ENCODE measurements at regions not wholly inside any gene's neighbourhood (a gene's known extent, or its start where the extent isn't known, plus 50 kb on each side); places are given as distances from the start of the nearest gene placed in this dataset.
A peak's percentile ranks its signal among the peaks of the same experiment; 100 is the strongest.

- H3K4me3 Mint-ChIP-seq (ENCODE audit: unreplicated experiment) = no peak overlapping the region
These were observed 55.2 kb downstream of the GCC1 start for GRCh38 chr7:127530148-127530547.

GRCh38 chr7:127527561-127527960 is 57.8 kb downstream of the GCC1 start:
- H3K36me3 Mint-ChIP-seq (ENCODE audit: unreplicated experiment) = no peaks in the 10 kb centered on the region
- no peak for DNase-seq
- H3K4me1 Mint-ChIP-seq (ENCODE audit: low read depth, unreplicated experiment) = peaks cover 2% of the 10 kb centered on the region
- H3K27me3 Mint-ChIP-seq (ENCODE audit: unreplicated experiment) = no peaks in the 10 kb centered on the region
- TF ChIP-seq CTCF (IDR thresholded peaks at IDR 0.05; ENCODE audit: partially characterized antibody, unreplicated experiment) = no peak
- H3K9me3 Mint-ChIP-seq (ENCODE audit: unreplicated experiment) = peaks cover 1% of the 10 kb centered on the region
- H3K27ac Mint-ChIP-seq (ENCODE audit: unreplicated experiment) = no peak overlapping the region
- no peak overlapping the region for H3K4me3 Mint-ChIP-seq (ENCODE audit: unreplicated experiment)

More at GRCh38 chr7:127530148-127530547, 55.2 kb downstream of the GCC1 start:
- Mint-ChIP-seq H3K36me3 (ENCODE audit: unreplicated experiment) (no peaks in the 10 kb centered on the region), H3K4me1 (ENCODE audit: low read depth, unreplicated experiment) (peaks cover 2% of the 10 kb centered on the region), H3K27me3 (ENCODE audit: unreplicated experiment) (no peaks in the 10 kb centered on the region), H3K9me3 (ENCODE audit: unreplicated experiment) (peaks cover 1% of the 10 kb centered on the region), H3K27ac (ENCODE audit: unreplicated experiment) (no peak overlapping the region)
- TF ChIP-seq CTCF (IDR thresholded peaks at IDR 0.05; ENCODE audit: partially characterized antibody, unreplicated experiment) = no peak
- no peak for DNase-seq

DNA sequence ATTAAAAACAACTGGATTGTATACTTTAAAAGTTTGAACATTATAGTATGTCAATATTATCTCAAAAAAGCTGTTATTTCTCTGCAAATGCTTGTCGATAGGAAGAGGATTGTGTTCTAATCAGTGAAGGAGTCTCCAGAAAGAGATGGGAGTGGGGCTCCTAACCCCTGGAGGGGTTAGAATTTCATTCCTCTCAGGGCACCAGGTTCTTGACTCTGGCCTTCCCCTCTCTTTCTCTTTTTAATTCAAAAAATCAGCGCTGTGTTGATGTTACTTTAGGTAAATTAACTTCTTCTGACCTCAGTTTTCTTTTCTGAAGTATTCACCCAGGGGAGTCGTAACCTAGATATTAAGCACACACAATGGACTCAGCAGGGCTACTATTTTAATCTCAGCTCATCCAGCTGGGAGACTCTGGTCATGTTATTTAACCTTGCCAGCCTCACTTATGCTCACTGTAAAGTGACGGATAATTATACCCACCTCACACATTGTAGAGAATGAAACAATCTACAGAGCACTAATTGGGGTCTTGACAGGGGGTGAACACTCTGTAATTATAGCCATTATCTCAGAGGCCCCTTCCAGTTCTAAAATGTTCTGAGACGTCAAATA is 59.4 kb downstream of the GCC1 start:
- H3K9me3 Mint-ChIP-seq (ENCODE audit: unreplicated experiment) = peaks cover 1% of the 10 kb centered on the region
- H3K27me3 Mint-ChIP-seq (ENCODE audit: unreplicated experiment) = no peaks in the 10 kb centered on the region
- H3K4me3 Mint-ChIP-seq (ENCODE audit: unreplicated experiment) = no peak overlapping the region
- TF ChIP-seq CTCF (IDR thresholded peaks at IDR 0.05; ENCODE audit: partially characterized antibody, unreplicated experiment) = no peak
- no peak for DNase-seq
- H3K4me1 Mint-ChIP-seq (ENCODE audit: low read depth, unreplicated experiment) = peaks cover 2% of the 10 kb centered on the region
- H3K36me3 Mint-ChIP-seq (ENCODE audit: unreplicated experiment) = no peaks in the 10 kb centered on the region
- H3K27ac Mint-ChIP-seq (ENCODE audit: unreplicated experiment) = no peak overlapping the region

GRCh38 chr7:127516320-127516719 is 69.1 kb downstream of the GCC1 start:
- peaks cover 25% of the 10 kb centered on the region for H3K4me1 Mint-ChIP-seq (ENCODE audit: low read depth, unreplicated experiment)
- H3K36me3 Mint-ChIP-seq (ENCODE audit: unreplicated experiment) = no peaks in the 10 kb centered on the region
- H3K4me3 Mint-ChIP-seq (ENCODE audit: unreplicated experiment) = no peak overlapping the region
- no peak overlapping the region for H3K27ac Mint-ChIP-seq (ENCODE audit: unreplicated experiment)
- TF ChIP-seq CTCF (IDR thresholded peaks at IDR 0.05; ENCODE audit: partially characterized antibody, unreplicated experiment) = no peak
- H3K9me3 Mint-ChIP-seq (ENCODE audit: unreplicated experiment) = no peaks in the 10 kb centered on the region
- no peak for DNase-seq
- H3K27me3 Mint-ChIP-seq (ENCODE audit: unreplicated experiment) = peaks cover 3% of the 10 kb centered on the region

DNA sequence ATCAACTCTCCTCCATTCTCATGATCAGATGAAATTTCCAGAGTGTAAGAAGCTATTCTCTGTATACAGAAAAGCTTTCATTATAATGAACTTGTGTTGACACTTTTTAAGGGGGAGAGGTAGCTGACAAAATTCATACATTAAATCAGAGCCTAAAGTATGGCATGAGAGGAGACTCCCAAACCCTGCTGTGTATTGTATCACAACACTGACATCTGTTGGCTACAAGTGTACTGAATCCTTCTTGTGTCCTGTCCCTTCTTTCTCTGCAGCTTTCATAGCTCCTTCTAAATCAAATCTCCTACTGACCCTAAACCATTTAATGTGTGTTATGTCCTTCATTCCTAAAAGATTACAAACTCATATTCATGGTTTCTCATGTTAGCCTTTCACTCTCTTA is 70.9 kb downstream of the GCC1 start:
- Mint-ChIP-seq H3K36me3 (ENCODE audit: unreplicated experiment) (no peaks in the 10 kb centered on the region), H3K27ac (ENCODE audit: unreplicated experiment) (peak overlapping the region; percentile 46)
- no peak for DNase-seq

More for the DNA sequence above, 70.9 kb downstream of the GCC1 start:
- H3K27me3 Mint-ChIP-seq (ENCODE audit: unreplicated experiment) = peaks cover 3% of the 10 kb centered on the region
- no peak for TF ChIP-seq CTCF (IDR thresholded peaks at IDR 0.05; ENCODE audit: partially characterized antibody, unreplicated experiment)
- no peak overlapping the region for H3K4me3 Mint-ChIP-seq (ENCODE audit: unreplicated experiment)
- no peaks in the 10 kb centered on the region for H3K9me3 Mint-ChIP-seq (ENCODE audit: unreplicated experiment)
- peaks cover 25% of the 10 kb centered on the region for H3K4me1 Mint-ChIP-seq (ENCODE audit: low read depth, unreplicated experiment)
